LNCaP clone FGC (cell line): ENCODE measurements at regions not wholly inside any gene's neighbourhood (a gene's known extent, or its start where the extent isn't known, plus 50 kb on each side); places are given as distances from the start of the nearest gene placed in this dataset.

Experiments used
- DNase-seq: peaks from one replicate; pipeline ENCODE4 v3.0.0-alpha.2; 2011; ENCODE audit warnings: low read depth
- H3K4me3 ChIP-seq: 2 replicates; pipeline ENCODE4 v1.5.1; 2011; ENCODE audit warnings: mild to moderate bottlenecking, low read depth, low read length, control low read depth
- TF ChIP-seq, protein P1 (sequence below): IDR thresholded peaks from 2 replicates; pipeline ENCODE4 v1.5.1; 2012; ENCODE audit warnings: mild to moderate bottlenecking; ENCODE audit not compliant: control insufficient read depth, insufficient read depth; ENCODE audit errors: extremely low read depth

DNA sequence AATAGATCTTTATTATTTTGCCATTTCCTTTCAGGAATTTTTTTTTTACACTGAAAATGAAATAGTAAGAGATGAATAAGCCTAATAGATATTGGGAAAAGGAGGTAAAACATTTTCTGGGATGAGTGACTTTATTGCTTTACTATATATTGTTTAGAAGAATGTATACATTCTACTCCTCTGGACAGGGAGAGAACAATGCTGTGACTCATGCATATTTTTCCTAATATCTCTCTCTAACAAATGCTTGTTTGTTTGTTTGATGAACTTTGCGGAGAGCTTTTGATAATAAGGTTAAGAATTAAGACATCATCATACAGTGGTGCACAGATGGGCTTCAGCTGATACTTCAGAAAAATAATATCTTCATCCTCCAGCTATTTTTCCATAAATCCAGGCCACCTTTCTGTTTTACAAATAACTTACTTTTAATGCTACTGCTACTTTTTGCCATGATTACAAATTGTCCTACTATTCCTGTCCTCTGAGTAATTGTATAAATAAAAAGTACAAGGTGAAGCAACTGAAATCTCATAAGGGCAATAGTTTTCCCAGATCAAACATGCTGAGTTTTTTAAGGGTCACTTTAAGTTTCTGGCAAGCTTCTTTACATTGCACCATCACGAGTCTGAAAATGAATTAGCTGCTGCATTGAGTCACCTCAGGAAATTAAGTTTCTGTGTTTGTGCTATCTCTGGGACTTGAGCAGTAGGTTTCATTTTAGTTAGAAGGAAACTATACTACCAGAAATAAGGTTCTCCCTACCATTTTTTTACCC lies 207.3 kb upstream of the POT1 start:
- no peak overlapping the region for H3K4me3 ChIP-seq
- TF ChIP-seq, protein P1, sequence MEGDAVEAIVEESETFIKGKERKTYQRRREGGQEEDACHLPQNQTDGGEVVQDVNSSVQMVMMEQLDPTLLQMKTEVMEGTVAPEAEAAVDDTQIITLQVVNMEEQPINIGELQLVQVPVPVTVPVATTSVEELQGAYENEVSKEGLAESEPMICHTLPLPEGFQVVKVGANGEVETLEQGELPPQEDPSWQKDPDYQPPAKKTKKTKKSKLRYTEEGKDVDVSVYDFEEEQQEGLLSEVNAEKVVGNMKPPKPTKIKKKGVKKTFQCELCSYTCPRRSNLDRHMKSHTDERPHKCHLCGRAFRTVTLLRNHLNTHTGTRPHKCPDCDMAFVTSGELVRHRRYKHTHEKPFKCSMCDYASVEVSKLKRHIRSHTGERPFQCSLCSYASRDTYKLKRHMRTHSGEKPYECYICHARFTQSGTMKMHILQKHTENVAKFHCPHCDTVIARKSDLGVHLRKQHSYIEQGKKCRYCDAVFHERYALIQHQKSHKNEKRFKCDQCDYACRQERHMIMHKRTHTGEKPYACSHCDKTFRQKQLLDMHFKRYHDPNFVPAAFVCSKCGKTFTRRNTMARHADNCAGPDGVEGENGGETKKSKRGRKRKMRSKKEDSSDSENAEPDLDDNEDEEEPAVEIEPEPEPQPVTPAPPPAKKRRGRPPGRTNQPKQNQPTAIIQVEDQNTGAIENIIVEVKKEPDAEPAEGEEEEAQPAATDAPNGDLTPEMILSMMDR = no peak
- DNase-seq = no peak

DNA sequence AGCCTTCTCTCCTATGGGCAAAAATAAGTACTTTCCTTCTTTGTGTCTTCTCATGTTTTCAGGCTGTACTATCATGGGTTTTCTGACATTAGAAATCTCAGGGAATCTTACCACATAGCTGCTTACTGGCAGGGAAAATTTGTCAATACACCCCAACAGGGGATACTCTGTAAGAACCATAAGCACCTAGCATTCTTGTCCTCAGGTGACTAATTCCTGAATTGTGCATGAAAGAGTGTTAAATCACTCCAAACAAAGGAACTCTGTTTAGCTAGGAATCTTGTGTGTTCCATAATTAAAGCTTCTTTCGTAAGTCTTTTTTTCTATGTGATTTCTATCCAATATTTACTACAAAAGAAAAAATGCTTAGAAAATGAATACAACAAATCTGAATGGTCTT lies 206.7 kb upstream of the POT1 start:
- TF ChIP-seq, protein P1 = no peak
- no peak for DNase-seq
- H3K4me3 ChIP-seq = no peak overlapping the region

DNA sequence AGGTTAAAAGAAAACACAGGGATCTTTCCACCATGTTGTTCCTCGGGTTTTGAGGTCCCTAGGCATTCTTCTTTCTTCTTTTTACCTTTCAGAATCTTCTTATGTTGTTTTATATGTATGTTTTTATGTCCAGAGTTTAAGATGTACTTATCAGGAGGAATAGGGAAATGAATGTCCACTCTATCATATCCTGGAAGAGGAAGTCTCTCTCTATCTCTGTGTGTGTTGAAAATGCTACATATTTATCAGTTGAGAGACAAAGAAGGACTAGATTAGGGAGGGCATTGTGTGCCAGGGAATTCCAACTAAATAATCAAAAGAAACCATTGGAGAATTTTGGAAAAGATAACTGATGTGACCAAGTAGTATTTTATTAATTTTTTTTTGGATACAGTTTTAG lies 200.5 kb upstream of the POT1 start:
- no peak for DNase-seq
- H3K4me3 ChIP-seq = no peak overlapping the region
- TF ChIP-seq, protein P1 = no peak

DNA sequence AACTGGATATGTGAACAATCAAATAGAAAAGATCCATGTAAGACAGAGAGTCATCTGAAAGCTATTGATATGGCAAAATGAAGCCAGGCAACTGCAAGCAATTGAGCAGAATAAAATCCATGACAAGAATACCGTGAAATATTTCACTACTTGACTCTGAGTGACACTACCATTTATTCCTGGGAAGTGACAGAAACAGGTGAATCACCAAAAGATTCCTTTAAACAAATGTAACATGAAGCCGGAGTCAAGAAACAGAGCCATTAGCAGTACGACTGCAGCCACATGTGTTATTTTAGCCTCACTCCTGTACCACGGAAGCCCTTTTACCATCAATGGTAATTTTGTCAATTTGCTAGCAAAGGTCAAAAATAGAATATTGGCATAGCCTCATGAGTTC lies 197.7 kb upstream of the POT1 start:
- H3K4me3 ChIP-seq = no peak overlapping the region
- DNase-seq = no peak
- TF ChIP-seq, protein P1 = no peak

DNA sequence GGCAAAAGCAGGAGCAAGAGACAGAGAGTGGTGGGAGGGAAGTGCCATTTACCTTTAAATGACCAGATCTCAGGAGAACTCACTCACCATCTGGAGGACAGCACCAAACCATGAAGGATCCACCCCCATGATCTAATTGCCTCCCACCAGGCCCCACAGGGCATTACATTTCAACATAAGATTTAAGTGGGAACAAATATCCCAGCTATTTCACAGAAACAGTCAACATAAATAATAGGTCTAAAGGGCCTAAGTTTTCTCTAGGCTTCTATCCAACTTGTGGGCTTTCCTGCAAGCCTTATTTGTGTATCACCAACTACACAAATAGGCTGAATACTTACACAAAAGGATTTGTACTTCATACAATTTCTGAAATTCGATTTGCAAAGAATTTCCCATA lies 196.8 kb upstream of the POT1 start:
- TF ChIP-seq, protein P1 = no peak
- DNase-seq = no peak
- no peak overlapping the region for H3K4me3 ChIP-seq

DNA sequence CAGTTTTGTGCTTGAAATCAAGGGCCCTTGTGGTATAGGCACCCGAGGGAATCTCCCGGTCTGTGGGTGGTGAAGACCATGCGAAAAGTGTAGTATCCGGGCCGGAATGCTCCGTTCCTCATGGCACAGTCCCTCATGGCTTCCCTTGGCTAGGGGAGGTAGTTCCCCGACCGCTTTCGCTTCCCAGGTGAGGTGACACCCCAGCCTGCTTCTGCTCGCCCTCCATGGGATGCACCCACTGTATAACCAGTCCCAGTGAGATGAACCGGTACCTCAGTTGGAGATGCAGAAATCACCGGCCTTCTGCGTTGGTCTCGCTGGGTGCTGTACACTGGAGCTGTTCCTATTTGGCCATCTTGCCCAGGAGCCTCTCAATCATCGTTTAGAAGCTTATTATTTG lies 195.7 kb upstream of the POT1 start:
- DNase-seq = no peak
- TF ChIP-seq, protein P1 = no peak

DNA sequence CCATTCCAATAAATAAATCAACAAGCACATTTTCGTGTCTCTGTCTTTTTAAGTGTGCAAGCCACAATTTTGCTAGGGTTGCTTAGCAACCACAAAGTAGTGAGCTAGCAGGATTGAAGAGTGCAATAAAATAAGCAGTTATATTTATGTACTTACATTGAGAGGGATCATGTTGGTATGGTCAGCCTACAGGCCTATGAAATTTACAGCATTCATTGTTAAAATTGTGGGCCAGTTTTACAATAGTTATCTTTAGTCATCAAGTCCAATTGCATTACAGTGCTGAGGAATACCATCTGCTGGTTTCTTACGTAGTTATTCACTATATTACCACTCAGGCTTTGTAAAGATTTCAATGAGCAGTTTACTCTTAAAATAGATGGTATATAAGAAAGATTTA lies 192.5 kb upstream of the POT1 start:
- TF ChIP-seq, protein P1 = no peak
- peak; percentile 47 for DNase-seq
- no peak overlapping the region for H3K4me3 ChIP-seq

More for the DNA sequence above, 195.7 kb upstream of the POT1 start:
- H3K4me3 ChIP-seq = no peak overlapping the region
